Activated T-cell treated with anti-CD3 and anti-CD28 coated beads, Interleukin-2, amount 50 U/mL, for 24 hours (primary cell): ENCODE measurements at regions not wholly inside any gene's neighbourhood (a gene's known extent, or its start where the extent isn't known, plus 50 kb on each side); places are given as distances from the start of the nearest gene placed in this dataset.

Experiments
- DNase-seq: peaks from one replicate; pipeline ENCODE4 v3.0.0-alpha.2; 2020
- H3K27ac Mint-ChIP-seq: 2 replicates; pipeline ENCODE4 v1.8.0; 2020; ENCODE audit warnings: mild to moderate bottlenecking, mixed read lengths
- H3K27me3 Mint-ChIP-seq: 2 replicates; pipeline ENCODE4 v1.8.0; 2020; ENCODE audit warnings: mixed read lengths
- H3K36me3 Mint-ChIP-seq: 2 replicates; pipeline ENCODE4 v1.8.0; 2020; ENCODE audit warnings: low read depth, mixed read lengths
- H3K4me1 Mint-ChIP-seq: 2 replicates; pipeline ENCODE4 v1.8.0; 2020; ENCODE audit warnings: low read depth, mixed read lengths
- H3K4me3 Mint-ChIP-seq: 2 replicates; pipeline ENCODE4 v1.8.0; 2020; ENCODE audit warnings: mild to moderate bottlenecking, moderate library complexity, mixed read lengths
- H3K9me3 Mint-ChIP-seq: 2 replicates; pipeline ENCODE4 v1.8.0; 2020; ENCODE audit warnings: mixed read lengths

- H3K4me1 Mint-ChIP-seq = no peaks in the 10 kb centered on the region
- H3K4me3 Mint-ChIP-seq = no peak overlapping the region
- H3K27me3 Mint-ChIP-seq = no peaks in the 10 kb centered on the region
- H3K27ac Mint-ChIP-seq = no peak overlapping the region
- no peaks in the 10 kb centered on the region for H3K36me3 Mint-ChIP-seq
- DNase-seq = no peak
- H3K9me3 Mint-ChIP-seq = no peaks in the 10 kb centered on the region
These were observed 534.2 kb downstream of the LTN1 start for GRCh38 chr21:28458446-28458845.

GRCh38 chr21:28455253-28455600 is 537.5 kb downstream of the LTN1 start:
- no peaks in the 10 kb centered on the region for H3K9me3 Mint-ChIP-seq
- no peaks in the 10 kb centered on the region for H3K4me1 Mint-ChIP-seq
- no peaks in the 10 kb centered on the region for H3K27me3 Mint-ChIP-seq
- no peak overlapping the region for H3K27ac Mint-ChIP-seq
- H3K36me3 Mint-ChIP-seq = no peaks in the 10 kb centered on the region
- DNase-seq = no peak
- no peak overlapping the region for H3K4me3 Mint-ChIP-seq

- Mint-ChIP-seq H3K4me3 (no peak overlapping the region), H3K36me3 (no peaks in the 10 kb centered on the region), H3K4me1 (no peaks in the 10 kb centered on the region), H3K9me3 (no peaks in the 10 kb centered on the region), H3K27ac (no peak overlapping the region), H3K27me3 (no peaks in the 10 kb centered on the region)
- no peak for DNase-seq
These were observed 538.0 kb downstream of the LTN1 start for GRCh38 chr21:28454564-28455252.

- peaks cover 4% of the 10 kb centered on the region for H3K9me3 Mint-ChIP-seq
- no peaks in the 10 kb centered on the region for H3K4me1 Mint-ChIP-seq
- no peak overlapping the region for H3K4me3 Mint-ChIP-seq
- DNase-seq = no peak
- no peaks in the 10 kb centered on the region for H3K36me3 Mint-ChIP-seq
- no peaks in the 10 kb centered on the region for H3K27me3 Mint-ChIP-seq
- no peak overlapping the region for H3K27ac Mint-ChIP-seq
These were observed 545.2 kb downstream of the LTN1 start for GRCh38 chr21:28447462-28447861.

GRCh38 chr21:28445141-28445830 is 547.4 kb downstream of the LTN1 start:
- Mint-ChIP-seq H3K4me1 (peaks cover 1% of the 10 kb centered on the region), H3K9me3 (peaks cover 4% of the 10 kb centered on the region), H3K27ac (no peak overlapping the region), H3K36me3 (no peaks in the 10 kb centered on the region), H3K27me3 (no peaks in the 10 kb centered on the region), H3K4me3 (no peak overlapping the region)
- no peak for DNase-seq

- Mint-ChIP-seq H3K9me3 (peaks cover 4% of the 10 kb centered on the region), H3K36me3 (no peaks in the 10 kb centered on the region), H3K4me3 (no peak overlapping the region), H3K27ac (no peak overlapping the region), H3K4me1 (peaks cover 1% of the 10 kb centered on the region), H3K27me3 (no peaks in the 10 kb centered on the region)
- DNase-seq = no peak
These were observed 548.1 kb downstream of the LTN1 start for GRCh38 chr21:28444557-28444956.

- H3K27ac Mint-ChIP-seq = no peak overlapping the region
- H3K36me3 Mint-ChIP-seq = no peaks in the 10 kb centered on the region
- no peak overlapping the region for H3K4me3 Mint-ChIP-seq
- peaks cover 1% of the 10 kb centered on the region for H3K4me1 Mint-ChIP-seq
- no peaks in the 10 kb centered on the region for H3K27me3 Mint-ChIP-seq
- no peak for DNase-seq
- peaks cover 4% of the 10 kb centered on the region for H3K9me3 Mint-ChIP-seq
These were observed 548.6 kb downstream of the LTN1 start for GRCh38 chr21:28444111-28444510.

- Mint-ChIP-seq H3K4me3 (no peak overlapping the region), H3K27me3 (no peaks in the 10 kb centered on the region), H3K27ac (no peak overlapping the region), H3K36me3 (no peaks in the 10 kb centered on the region), H3K4me1 (peaks cover 1% of the 10 kb centered on the region), H3K9me3 (peaks cover 4% of the 10 kb centered on the region)
- DNase-seq = no peak
These were observed 550.1 kb downstream of the LTN1 start for GRCh38 chr21:28442624-28443023.

GRCh38 chr21:28442085-28442484 is 550.6 kb downstream of the LTN1 start:
- no peak overlapping the region for H3K27ac Mint-ChIP-seq
- H3K36me3 Mint-ChIP-seq = no peaks in the 10 kb centered on the region
- peaks cover 1% of the 10 kb centered on the region for H3K4me1 Mint-ChIP-seq
- peaks cover 4% of the 10 kb centered on the region for H3K9me3 Mint-ChIP-seq
- no peaks in the 10 kb centered on the region for H3K27me3 Mint-ChIP-seq
- no peak overlapping the region for H3K4me3 Mint-ChIP-seq
- no peak for DNase-seq

- H3K36me3 Mint-ChIP-seq = no peaks in the 10 kb centered on the region
- no peaks in the 10 kb centered on the region for H3K9me3 Mint-ChIP-seq
- peaks cover 1% of the 10 kb centered on the region for H3K4me1 Mint-ChIP-seq
- peaks cover 5% of the 10 kb centered on the region for H3K27me3 Mint-ChIP-seq
- DNase-seq = no peak
- H3K4me3 Mint-ChIP-seq = no peak overlapping the region
- H3K27ac Mint-ChIP-seq = no peak overlapping the region
These were observed 552.9 kb downstream of the LTN1 start for GRCh38 chr21:28439788-28440187.

GRCh38 chr21:28439251-28439650 is 553.4 kb downstream of the LTN1 start:
- no peak overlapping the region for H3K27ac Mint-ChIP-seq
- H3K36me3 Mint-ChIP-seq = no peaks in the 10 kb centered on the region
- DNase-seq = no peak
- no peaks in the 10 kb centered on the region for H3K9me3 Mint-ChIP-seq
- peaks cover 6% of the 10 kb centered on the region for H3K27me3 Mint-ChIP-seq
- no peak overlapping the region for H3K4me3 Mint-ChIP-seq
- H3K4me1 Mint-ChIP-seq = peaks cover 1% of the 10 kb centered on the region

- no peaks in the 10 kb centered on the region for H3K9me3 Mint-ChIP-seq
- H3K4me1 Mint-ChIP-seq = no peaks in the 10 kb centered on the region
- no peak overlapping the region for H3K4me3 Mint-ChIP-seq
- H3K36me3 Mint-ChIP-seq = no peaks in the 10 kb centered on the region
- H3K27ac Mint-ChIP-seq = no peak overlapping the region
- no peak for DNase-seq
- H3K27me3 Mint-ChIP-seq = peaks cover 6% of the 10 kb centered on the region
These were observed 555.6 kb downstream of the LTN1 start for GRCh38 chr21:28437061-28437460.

GRCh38 chr21:28436286-28436932 is 556.3 kb downstream of the LTN1 start:
- no peaks in the 10 kb centered on the region for H3K4me1 Mint-ChIP-seq
- DNase-seq = no peak
- H3K4me3 Mint-ChIP-seq = no peak overlapping the region
- no peaks in the 10 kb centered on the region for H3K9me3 Mint-ChIP-seq
- H3K36me3 Mint-ChIP-seq = no peaks in the 10 kb centered on the region
- peaks cover 6% of the 10 kb centered on the region for H3K27me3 Mint-ChIP-seq
- H3K27ac Mint-ChIP-seq = no peak overlapping the region

GRCh38 chr21:28431527-28432200 is 561.0 kb downstream of the LTN1 start:
- Mint-ChIP-seq H3K4me3 (no peak overlapping the region), H3K4me1 (no peaks in the 10 kb centered on the region), H3K9me3 (no peaks in the 10 kb centered on the region), H3K36me3 (no peaks in the 10 kb centered on the region), H3K27me3 (peaks cover 6% of the 10 kb centered on the region), H3K27ac (no peak overlapping the region)
- DNase-seq = no peak

GRCh38 chr21:28431022-28431421 is 561.7 kb downstream of the LTN1 start:
- Mint-ChIP-seq H3K9me3 (no peaks in the 10 kb centered on the region), H3K4me3 (no peak overlapping the region), H3K36me3 (no peaks in the 10 kb centered on the region), H3K4me1 (no peaks in the 10 kb centered on the region), H3K27ac (no peak overlapping the region), H3K27me3 (peaks cover 6% of the 10 kb centered on the region)
- no peak for DNase-seq
